ENCODE measurements at regions not wholly inside any gene's neighbourhood (a gene's known extent, or its start where the extent isn't known, plus 50 kb on each side); places are given as distances from the start of the nearest gene placed in this dataset.

DNA sequence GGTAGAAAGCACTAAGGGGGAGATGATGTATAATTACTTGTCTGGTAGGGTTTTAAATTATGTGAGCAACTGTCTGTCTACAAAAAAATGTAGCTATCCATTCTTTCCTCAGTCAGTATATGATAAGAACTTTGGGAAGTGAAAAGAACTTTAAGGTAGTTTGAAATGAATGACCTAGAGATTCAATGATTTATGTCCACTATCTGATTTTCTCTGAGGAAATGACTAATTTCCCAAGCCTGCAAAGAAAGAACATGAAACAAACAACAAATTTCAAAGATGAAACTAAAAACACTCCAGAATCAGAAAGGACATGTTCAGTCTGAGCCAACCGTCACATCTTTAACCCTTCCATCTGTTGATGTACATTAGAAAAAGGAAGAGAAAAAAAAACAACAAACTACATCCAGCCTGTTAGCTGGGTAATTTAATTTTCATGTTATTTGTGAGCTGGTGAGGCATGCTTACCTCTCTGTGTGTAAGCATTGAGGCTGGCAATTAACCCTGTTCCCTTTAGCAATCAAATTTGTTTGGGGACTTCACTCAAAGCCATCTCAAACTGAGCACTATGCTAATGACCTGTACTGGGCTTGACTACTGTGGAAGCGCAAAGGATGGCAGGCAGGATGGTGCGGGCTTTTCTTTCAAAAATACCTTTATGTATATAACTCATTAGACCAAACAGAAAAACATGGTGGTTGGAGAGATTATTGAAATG lies 220.1 kb downstream of the TUSC7 start:
- TF ChIP-seq, protein P1, sequence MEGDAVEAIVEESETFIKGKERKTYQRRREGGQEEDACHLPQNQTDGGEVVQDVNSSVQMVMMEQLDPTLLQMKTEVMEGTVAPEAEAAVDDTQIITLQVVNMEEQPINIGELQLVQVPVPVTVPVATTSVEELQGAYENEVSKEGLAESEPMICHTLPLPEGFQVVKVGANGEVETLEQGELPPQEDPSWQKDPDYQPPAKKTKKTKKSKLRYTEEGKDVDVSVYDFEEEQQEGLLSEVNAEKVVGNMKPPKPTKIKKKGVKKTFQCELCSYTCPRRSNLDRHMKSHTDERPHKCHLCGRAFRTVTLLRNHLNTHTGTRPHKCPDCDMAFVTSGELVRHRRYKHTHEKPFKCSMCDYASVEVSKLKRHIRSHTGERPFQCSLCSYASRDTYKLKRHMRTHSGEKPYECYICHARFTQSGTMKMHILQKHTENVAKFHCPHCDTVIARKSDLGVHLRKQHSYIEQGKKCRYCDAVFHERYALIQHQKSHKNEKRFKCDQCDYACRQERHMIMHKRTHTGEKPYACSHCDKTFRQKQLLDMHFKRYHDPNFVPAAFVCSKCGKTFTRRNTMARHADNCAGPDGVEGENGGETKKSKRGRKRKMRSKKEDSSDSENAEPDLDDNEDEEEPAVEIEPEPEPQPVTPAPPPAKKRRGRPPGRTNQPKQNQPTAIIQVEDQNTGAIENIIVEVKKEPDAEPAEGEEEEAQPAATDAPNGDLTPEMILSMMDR (conservative IDR thresholded peaks at IDR 0.05; ENCODE audit: low read depth in 2 of 2) = no peak
- TF ChIP-seq, protein P2, sequence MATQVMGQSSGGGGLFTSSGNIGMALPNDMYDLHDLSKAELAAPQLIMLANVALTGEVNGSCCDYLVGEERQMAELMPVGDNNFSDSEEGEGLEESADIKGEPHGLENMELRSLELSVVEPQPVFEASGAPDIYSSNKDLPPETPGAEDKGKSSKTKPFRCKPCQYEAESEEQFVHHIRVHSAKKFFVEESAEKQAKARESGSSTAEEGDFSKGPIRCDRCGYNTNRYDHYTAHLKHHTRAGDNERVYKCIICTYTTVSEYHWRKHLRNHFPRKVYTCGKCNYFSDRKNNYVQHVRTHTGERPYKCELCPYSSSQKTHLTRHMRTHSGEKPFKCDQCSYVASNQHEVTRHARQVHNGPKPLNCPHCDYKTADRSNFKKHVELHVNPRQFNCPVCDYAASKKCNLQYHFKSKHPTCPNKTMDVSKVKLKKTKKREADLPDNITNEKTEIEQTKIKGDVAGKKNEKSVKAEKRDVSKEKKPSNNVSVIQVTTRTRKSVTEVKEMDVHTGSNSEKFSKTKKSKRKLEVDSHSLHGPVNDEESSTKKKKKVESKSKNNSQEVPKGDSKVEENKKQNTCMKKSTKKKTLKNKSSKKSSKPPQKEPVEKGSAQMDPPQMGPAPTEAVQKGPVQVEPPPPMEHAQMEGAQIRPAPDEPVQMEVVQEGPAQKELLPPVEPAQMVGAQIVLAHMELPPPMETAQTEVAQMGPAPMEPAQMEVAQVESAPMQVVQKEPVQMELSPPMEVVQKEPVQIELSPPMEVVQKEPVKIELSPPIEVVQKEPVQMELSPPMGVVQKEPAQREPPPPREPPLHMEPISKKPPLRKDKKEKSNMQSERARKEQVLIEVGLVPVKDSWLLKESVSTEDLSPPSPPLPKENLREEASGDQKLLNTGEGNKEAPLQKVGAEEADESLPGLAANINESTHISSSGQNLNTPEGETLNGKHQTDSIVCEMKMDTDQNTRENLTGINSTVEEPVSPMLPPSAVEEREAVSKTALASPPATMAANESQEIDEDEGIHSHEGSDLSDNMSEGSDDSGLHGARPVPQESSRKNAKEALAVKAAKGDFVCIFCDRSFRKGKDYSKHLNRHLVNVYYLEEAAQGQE (IDR thresholded peaks at IDR 0.05; ENCODE audit: unreplicated experiment) = no peak
- TF ChIP-seq EZH2 (IDR thresholded peaks at IDR 0.05; ENCODE audit: low read depth, unreplicated experiment) (no peak), POLR2AphosphoS5 (IDR thresholded peaks at IDR 0.05; ENCODE audit: low read depth) (no peak), CREB1 (CRISPR knock-in tag; IDR thresholded peaks at IDR 0.05; ENCODE audit: low read depth) (no peak), JUNB (IDR thresholded peaks at IDR 0.05; ENCODE audit: unreplicated experiment) (no peak), EZH2phosphoT487 (IDR thresholded peaks at IDR 0.05; ENCODE audit: unreplicated experiment) (no peak), NANOG (IDR thresholded peaks at IDR 0.05; ENCODE audit: borderline replicate concordance) (no peak), ZNF114 (CRISPR knock-in tag; IDR thresholded peaks at IDR 0.05) (no peak), ZNF331 (CRISPR knock-in tag; IDR thresholded peaks at IDR 0.05; ENCODE audit: low read depth) (no peak)
- TF ChIP-seq, protein P3, sequence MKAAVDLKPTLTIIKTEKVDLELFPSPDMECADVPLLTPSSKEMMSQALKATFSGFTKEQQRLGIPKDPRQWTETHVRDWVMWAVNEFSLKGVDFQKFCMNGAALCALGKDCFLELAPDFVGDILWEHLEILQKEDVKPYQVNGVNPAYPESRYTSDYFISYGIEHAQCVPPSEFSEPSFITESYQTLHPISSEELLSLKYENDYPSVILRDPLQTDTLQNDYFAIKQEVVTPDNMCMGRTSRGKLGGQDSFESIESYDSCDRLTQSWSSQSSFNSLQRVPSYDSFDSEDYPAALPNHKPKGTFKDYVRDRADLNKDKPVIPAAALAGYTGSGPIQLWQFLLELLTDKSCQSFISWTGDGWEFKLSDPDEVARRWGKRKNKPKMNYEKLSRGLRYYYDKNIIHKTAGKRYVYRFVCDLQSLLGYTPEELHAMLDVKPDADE (IDR thresholded peaks at IDR 0.05) = no peak
- TF ChIP-seq, protein P4, sequence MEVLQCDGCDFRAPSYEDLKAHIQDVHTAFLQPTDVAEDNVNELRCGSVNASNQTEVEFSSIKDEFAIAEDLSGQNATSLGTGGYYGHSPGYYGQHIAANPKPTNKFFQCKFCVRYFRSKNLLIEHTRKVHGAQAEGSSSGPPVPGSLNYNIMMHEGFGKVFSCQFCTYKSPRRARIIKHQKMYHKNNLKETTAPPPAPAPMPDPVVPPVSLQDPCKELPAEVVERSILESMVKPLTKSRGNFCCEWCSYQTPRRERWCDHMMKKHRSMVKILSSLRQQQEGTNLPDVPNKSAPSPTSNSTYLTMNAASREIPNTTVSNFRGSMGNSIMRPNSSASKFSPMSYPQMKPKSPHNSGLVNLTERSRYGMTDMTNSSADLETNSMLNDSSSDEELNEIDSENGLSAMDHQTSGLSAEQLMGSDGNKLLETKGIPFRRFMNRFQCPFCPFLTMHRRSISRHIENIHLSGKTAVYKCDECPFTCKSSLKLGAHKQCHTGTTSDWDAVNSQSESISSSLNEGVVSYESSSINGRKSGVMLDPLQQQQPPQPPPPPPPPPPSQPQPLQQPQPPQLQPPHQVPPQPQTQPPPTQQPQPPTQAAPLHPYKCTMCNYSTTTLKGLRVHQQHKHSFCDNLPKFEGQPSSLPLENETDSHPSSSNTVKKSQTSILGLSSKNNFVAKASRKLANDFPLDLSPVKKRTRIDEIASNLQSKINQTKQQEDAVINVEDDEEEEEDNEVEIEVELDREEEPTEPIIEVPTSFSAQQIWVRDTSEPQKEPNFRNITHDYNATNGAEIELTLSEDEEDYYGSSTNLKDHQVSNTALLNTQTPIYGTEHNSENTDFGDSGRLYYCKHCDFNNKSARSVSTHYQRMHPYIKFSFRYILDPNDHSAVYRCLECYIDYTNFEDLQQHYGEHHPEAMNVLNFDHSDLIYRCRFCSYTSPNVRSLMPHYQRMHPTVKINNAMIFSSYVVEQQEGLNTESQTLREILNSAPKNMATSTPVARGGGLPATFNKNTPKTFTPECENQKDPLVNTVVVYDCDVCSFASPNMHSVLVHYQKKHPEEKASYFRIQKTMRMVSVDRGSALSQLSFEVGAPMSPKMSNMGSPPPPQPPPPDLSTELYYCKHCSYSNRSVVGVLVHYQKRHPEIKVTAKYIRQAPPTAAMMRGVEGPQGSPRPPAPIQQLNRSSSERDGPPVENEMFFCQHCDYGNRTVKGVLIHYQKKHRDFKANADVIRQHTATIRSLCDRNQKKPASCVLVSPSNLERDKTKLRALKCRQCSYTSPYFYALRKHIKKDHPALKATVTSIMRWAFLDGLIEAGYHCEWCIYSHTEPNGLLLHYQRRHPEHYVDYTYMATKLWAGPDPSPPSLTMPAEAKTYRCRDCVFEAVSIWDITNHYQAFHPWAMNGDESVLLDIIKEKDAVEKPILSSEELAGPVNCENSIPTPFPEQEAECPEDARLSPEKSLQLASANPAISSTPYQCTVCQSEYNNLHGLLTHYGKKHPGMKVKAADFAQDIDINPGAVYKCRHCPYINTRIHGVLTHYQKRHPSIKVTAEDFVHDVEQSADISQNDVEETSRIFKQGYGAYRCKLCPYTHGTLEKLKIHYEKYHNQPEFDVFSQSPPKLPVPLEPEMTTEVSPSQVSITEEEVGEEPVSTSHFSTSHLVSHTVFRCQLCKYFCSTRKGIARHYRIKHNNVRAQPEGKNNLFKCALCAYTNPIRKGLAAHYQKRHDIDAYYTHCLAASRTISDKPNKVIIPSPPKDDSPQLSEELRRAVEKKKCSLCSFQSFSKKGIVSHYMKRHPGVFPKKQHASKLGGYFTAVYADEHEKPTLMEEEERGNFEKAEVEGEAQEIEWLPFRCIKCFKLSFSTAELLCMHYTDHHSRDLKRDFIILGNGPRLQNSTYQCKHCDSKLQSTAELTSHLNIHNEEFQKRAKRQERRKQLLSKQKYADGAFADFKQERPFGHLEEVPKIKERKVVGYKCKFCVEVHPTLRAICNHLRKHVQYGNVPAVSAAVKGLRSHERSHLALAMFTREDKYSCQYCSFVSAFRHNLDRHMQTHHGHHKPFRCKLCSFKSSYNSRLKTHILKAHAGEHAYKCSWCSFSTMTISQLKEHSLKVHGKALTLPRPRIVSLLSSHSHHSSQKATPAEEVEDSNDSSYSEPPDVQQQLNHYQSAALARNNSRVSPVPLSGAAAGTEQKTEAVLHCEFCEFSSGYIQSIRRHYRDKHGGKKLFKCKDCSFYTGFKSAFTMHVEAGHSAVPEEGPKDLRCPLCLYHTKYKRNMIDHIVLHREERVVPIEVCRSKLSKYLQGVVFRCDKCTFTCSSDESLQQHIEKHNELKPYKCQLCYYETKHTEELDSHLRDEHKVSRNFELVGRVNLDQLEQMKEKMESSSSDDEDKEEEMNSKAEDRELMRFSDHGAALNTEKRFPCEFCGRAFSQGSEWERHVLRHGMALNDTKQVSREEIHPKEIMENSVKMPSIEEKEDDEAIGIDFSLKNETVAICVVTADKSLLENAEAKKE (CRISPR knock-in tag; IDR thresholded peaks at IDR 0.05) = no peak

All from GM23338 (cell line).